HL-60 (cell line): ENCODE measurements at regions not wholly inside any gene's neighbourhood (a gene's known extent, or its start where the extent isn't known, plus 50 kb on each side); places are given as distances from the start of the nearest gene placed in this dataset.
A peak's percentile ranks its signal among the peaks of the same experiment; 100 is the strongest.

ENCODE experiments used
- DNase-seq, 2 experiments: peaks; one replicate each; pipeline ENCODE4 v3.0.0-alpha.2; 2010 to 2020; ENCODE audit warnings: low read depth in 1 of 2, low spot score in 1 of 2
- H3K27ac ChIP-seq: fragments of 250-450 bp; sonication (Bioruptor Pico); replicated peaks from 2 replicates; pipeline ENCODE4 v1.5.1; 2020; ENCODE audit warnings: mild to moderate bottlenecking, moderate library complexity
- H3K27me3 ChIP-seq: fragments of 250-450 bp; sonication (Bioruptor Pico); 2 replicates; pipeline ENCODE4 v1.5.1; 2021; ENCODE audit warnings: mild to moderate bottlenecking, moderate library complexity; ENCODE audit not compliant: insufficient read depth, poor library complexity, severe bottlenecking
- H3K4me3 ChIP-seq: replicated peaks from 2 replicates; pipeline ENCODE4 v1.5.1; 2011; ENCODE audit warnings: mild to moderate bottlenecking, control low read depth, low read length; ENCODE audit not compliant: insufficient read depth
- GABPA ChIP-seq: IDR thresholded peaks from 2 replicates; pipeline ENCODE4 v1.6.1; 2012; ENCODE audit warnings: low read depth
- POLR2AphosphoS5 ChIP-seq: IDR thresholded peaks from 2 replicates; pipeline ENCODE4 v1.6.1; 2012; ENCODE audit warnings: low read depth
- SPI1 ChIP-seq: IDR thresholded peaks from 2 replicates; pipeline ENCODE4 v1.6.1; 2012; ENCODE audit warnings: low read depth, mild to moderate bottlenecking, borderline replicate concordance
- TF ChIP-seq, protein P1 (sequence below): IDR thresholded peaks from one replicate; pipeline ENCODE4 v1.5.1; 2011; ENCODE audit warnings: low read length, control low read depth, inconsistent platforms; ENCODE audit not compliant: insufficient read depth
- TF ChIP-seq, protein P2 (sequence below): IDR thresholded peaks from 2 replicates; pipeline ENCODE4 v1.6.1; 2012; ENCODE audit warnings: low read depth; ENCODE audit not compliant: insufficient replicate concordance

DNA sequence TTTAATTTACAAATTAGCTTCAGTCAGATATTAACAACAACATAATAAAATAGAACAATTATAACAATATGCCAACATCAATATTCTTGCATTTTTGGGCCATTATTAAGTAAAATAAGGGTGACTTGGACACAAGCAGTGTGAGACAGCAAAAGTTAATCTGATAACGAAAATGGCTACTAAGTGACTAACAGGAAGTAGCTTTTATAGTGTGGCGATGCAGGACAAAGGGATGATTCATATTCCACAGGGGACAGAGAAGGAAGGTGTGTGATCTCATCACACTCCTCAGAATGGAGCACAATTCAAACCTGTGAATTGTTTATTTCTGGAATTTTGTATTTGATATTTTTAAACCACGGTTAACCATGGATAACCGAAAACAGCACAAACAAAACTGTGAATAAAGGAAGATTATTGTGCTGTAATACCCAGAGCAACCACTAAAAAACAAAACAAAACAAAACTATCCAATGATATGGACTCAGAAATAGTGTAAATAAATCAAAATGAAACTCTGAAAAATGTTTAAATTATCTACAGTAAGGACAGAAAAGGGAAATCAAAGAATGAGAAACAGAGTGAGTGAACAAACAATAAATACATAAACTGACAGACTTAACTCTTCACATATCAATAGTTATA lies 66.9 kb upstream of the TFEC start:
- TF ChIP-seq GABPA (no peak), POLR2AphosphoS5 (no peak), SPI1 (no peak)
- TF ChIP-seq, protein P1, sequence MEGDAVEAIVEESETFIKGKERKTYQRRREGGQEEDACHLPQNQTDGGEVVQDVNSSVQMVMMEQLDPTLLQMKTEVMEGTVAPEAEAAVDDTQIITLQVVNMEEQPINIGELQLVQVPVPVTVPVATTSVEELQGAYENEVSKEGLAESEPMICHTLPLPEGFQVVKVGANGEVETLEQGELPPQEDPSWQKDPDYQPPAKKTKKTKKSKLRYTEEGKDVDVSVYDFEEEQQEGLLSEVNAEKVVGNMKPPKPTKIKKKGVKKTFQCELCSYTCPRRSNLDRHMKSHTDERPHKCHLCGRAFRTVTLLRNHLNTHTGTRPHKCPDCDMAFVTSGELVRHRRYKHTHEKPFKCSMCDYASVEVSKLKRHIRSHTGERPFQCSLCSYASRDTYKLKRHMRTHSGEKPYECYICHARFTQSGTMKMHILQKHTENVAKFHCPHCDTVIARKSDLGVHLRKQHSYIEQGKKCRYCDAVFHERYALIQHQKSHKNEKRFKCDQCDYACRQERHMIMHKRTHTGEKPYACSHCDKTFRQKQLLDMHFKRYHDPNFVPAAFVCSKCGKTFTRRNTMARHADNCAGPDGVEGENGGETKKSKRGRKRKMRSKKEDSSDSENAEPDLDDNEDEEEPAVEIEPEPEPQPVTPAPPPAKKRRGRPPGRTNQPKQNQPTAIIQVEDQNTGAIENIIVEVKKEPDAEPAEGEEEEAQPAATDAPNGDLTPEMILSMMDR = no peak
- TF ChIP-seq, protein P2, sequence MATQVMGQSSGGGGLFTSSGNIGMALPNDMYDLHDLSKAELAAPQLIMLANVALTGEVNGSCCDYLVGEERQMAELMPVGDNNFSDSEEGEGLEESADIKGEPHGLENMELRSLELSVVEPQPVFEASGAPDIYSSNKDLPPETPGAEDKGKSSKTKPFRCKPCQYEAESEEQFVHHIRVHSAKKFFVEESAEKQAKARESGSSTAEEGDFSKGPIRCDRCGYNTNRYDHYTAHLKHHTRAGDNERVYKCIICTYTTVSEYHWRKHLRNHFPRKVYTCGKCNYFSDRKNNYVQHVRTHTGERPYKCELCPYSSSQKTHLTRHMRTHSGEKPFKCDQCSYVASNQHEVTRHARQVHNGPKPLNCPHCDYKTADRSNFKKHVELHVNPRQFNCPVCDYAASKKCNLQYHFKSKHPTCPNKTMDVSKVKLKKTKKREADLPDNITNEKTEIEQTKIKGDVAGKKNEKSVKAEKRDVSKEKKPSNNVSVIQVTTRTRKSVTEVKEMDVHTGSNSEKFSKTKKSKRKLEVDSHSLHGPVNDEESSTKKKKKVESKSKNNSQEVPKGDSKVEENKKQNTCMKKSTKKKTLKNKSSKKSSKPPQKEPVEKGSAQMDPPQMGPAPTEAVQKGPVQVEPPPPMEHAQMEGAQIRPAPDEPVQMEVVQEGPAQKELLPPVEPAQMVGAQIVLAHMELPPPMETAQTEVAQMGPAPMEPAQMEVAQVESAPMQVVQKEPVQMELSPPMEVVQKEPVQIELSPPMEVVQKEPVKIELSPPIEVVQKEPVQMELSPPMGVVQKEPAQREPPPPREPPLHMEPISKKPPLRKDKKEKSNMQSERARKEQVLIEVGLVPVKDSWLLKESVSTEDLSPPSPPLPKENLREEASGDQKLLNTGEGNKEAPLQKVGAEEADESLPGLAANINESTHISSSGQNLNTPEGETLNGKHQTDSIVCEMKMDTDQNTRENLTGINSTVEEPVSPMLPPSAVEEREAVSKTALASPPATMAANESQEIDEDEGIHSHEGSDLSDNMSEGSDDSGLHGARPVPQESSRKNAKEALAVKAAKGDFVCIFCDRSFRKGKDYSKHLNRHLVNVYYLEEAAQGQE = no peak
- H3K27ac ChIP-seq = no peak overlapping the region
- H3K4me3 ChIP-seq = no peak overlapping the region
- DNase-seq = peak in 1 of 2 experiments; percentile 20
- H3K27me3 ChIP-seq = no peaks in the 10 kb centered on the region

DNA sequence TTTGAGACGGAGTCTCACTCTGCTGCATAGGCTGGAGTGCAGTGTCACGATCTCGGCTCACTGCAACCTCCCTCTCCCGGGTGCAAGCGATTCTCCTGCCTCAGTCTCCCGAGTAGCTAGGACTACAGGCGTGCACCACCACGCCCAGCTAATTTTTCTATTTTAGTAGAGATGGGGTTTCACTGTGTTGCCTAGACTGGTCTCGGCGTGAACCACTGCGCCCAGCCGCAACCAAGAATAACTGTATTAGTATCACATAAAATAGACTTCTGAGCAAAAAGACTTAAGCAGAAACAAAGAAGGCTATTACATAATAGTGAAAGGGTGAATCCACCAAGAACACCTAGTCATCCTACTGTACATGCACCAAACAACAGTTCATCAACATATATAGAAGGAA lies 67.6 kb upstream of the TFEC start:
- TF ChIP-seq, protein P1 = no peak
- TF ChIP-seq SPI1 (no peak), GABPA (no peak), POLR2AphosphoS5 (no peak)
- TF ChIP-seq, protein P2 = no peak
- no peak overlapping the region for H3K27ac ChIP-seq
- no peaks in the 10 kb centered on the region for H3K27me3 ChIP-seq
- DNase-seq = no peak
- no peak overlapping the region for H3K4me3 ChIP-seq

DNA sequence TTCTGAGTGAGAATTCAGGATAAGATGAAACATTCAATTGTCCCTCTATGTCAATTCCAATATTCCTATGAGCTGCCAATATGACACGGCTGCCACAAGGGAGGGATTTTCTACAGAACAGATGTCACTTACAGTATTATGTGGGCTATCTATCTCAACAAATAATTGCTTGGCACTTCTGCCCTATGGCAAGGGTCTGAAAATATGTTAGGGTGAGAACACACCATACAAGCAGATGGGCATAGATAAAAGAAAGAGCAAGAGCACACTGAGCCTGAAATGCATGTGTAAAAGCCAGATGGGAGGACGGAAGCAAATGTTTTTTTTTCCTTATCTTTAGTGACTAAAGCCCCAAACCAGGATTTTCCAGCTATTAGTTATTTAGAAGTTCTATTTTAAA lies 70.1 kb upstream of the TFEC start:
- TF ChIP-seq, protein P1 = no peak
- no peak for TF ChIP-seq GABPA
- no peak for TF ChIP-seq SPI1
- TF ChIP-seq POLR2AphosphoS5 = no peak
- DNase-seq = no peak
- H3K4me3 ChIP-seq = no peak overlapping the region
- no peak overlapping the region for H3K27ac ChIP-seq
- no peaks in the 10 kb centered on the region for H3K27me3 ChIP-seq

DNA sequence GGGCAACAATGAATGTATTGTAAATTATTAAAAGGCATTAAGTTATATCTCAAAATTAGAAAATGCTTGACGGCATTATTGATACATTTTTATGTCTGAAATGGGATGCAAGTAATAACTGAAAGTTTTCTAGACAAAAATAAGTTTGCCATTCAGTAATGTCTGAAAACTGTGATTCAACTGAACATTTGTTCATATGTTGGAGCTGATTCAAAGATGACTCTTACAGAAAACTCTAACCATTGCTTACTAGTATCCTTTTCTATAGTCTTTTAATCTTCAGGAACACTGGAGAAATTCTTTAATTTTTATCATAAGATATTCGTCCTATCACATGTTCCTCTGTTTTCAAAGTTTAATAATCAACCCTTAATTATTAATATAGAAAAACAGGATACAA lies 71.1 kb upstream of the TFEC start:
- no peak for DNase-seq
- TF ChIP-seq SPI1 (no peak), POLR2AphosphoS5 (no peak), GABPA (no peak)
- TF ChIP-seq, protein P1 = no peak
- TF ChIP-seq, protein P2 = no peak
- no peak overlapping the region for H3K4me3 ChIP-seq

More for the DNA sequence above, 71.1 kb upstream of the TFEC start:
- H3K27ac ChIP-seq = no peak overlapping the region
- H3K27me3 ChIP-seq = no peaks in the 10 kb centered on the region
